ENCODE measurements at regions not wholly inside any gene's neighbourhood (a gene's known extent, or its start where the extent isn't known, plus 50 kb on each side); places are given as distances from the start of the nearest gene placed in this dataset.

GRCh38 chr10:120735315-120735714 is 115.8 kb upstream of the WDR11 start (continued):
- TF ChIP-seq MXI1 (IDR thresholded peaks at IDR 0.05; ENCODE audit: borderline replicate concordance, low read depth, low read length) (no peak), ZFP36 (IDR thresholded peaks at IDR 0.05; ENCODE audit: borderline replicate concordance, low read depth, low read length, partially characterized antibody) (no peak), MAFG (CRISPR knock-in tag; IDR thresholded peaks at IDR 0.05) (no peak)

DNA sequence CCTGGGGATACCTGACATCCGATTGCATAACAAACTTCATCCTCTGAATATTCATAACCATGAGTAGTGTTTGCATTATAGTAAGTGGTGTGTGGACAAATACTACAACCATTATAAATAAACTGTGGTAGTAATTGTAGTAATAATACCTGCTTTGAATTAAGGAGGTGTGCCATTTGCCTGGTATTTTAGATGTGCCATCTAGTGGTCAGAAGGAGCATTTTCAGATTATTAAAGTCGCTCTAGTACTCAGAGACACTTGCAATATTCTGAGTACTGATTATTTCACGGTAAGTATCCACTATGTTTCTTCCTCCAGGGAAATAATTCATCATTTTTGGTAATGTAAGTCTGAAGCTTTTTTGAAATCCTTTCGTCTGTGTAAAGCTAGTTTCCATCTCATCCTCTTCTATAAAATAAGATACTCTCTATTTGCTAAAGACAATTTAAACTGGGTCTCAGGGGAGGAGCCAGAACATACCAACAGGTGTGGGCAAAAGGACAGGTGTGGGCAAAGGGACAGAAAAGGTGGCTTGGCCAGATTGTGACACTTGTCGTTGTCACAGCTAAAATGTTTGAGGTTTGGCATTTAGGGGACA is 115.3 kb upstream of the WDR11 start:
- in situ Hi-C loops (cut with HindIII; ENCODE audit: extremely low pct_ligation_motif_present, low pct_unique_long_range_greater_than_20kb): loop anchor here (10.0 to 25.0 kb wide), 2 partner anchors 311 to 524 kb away; no protein-coding TSS in a partner anchor
- peak; percentile 5 for DNase-seq (ENCODE audit: low spot score)
- H3K27ac ChIP-seq (ENCODE audit: extremely low read length, insufficient read depth, low read length): no peak overlapping the region
- no peaks in the 10 kb centered on the region for H3K36me3 ChIP-seq (replicated peaks in 1 of 2; ENCODE audit: control insufficient read depth in 1 of 2, insufficient read depth in 2 of 2, low read length in 2 of 2)
- peak; percentile 46 for FAIRE-seq
- no TSS peak for BruUV-seq (replicated peaks)
- CTCF ChIA-PET (ENCODE audit: low intra/inter-chr PET ratio, low total read pairs): interaction anchor here (1.2 kb wide), 1 partner anchor 312 kb away, joined by 10 read pairs; no protein-coding TSS in a partner anchor
- no peak overlapping the region for H2AFZ ChIP-seq (ENCODE audit: low read length)
- peaks cover 0 to 2% of the 10 kb centered on the region in 2 experiments; a peak in 1 of 5 replicates for H3K27me3 ChIP-seq (ENCODE audit: control insufficient read depth in 1 of 2, insufficient read depth in 2 of 2, low read length in 2 of 2)
- no peak overlapping the region for H3K4me3 ChIP-seq (replicated peaks in 1 of 3; ENCODE audit: insufficient read depth in 1 of 3, low read depth in 2 of 3, low read length in 3 of 3)
- no peaks in the 10 kb centered on the region for H3K79me2 ChIP-seq (ENCODE audit: insufficient read depth, low read length)
- 12% methylated on average over 5 of the region's 5 CpGs for WGBS (ENCODE audit: low lambda C conversion rate)
- H4K20me1 ChIP-seq (ENCODE audit: insufficient read depth, low read length): no peaks in the 10 kb centered on the region
- POLR2A ChIA-PET: no interaction called here
- peaks cover under 1% of the 10 kb centered on the region; the same call in 1 of the 2 replicates for H3K4me1 ChIP-seq (ENCODE audit: insufficient read depth, low read length)
- intact Hi-C loops (cut with micrococcal nuclease; ENCODE audit: unreplicated experiment): no loop called here
- no peak overlapping the region for H3K4me2 ChIP-seq (ENCODE audit: low read depth, low read length)
- peak; percentile 60 for ATAC-seq
- no peak overlapping the region for H3K9ac ChIP-seq (ENCODE audit: insufficient read depth, low read depth, low read length)
- no peaks in the 10 kb centered on the region for H3K9me3 ChIP-seq (ENCODE audit: low read length)
- no peak for TF ChIP-seq ZMYM3 (CRISPR knock-in tag; IDR thresholded peaks at IDR 0.05)
- TF ChIP-seq ZNF12 (CRISPR knock-in tag; IDR thresholded peaks at IDR 0.05): no peak
- TF ChIP-seq ZNF687 (CRISPR knock-in tag; IDR thresholded peaks at IDR 0.05): no peak
- TF ChIP-seq ZNF318 (CRISPR knock-in tag; IDR thresholded peaks at IDR 0.05): no peak
- no peak for TF ChIP-seq RFX1 (IDR thresholded peaks at IDR 0.05)
